ENCODE measurements at regions not wholly inside any gene's neighbourhood (a gene's known extent, or its start where the extent isn't known, plus 50 kb on each side); places are given as distances from the start of the nearest gene placed in this dataset.

DNA sequence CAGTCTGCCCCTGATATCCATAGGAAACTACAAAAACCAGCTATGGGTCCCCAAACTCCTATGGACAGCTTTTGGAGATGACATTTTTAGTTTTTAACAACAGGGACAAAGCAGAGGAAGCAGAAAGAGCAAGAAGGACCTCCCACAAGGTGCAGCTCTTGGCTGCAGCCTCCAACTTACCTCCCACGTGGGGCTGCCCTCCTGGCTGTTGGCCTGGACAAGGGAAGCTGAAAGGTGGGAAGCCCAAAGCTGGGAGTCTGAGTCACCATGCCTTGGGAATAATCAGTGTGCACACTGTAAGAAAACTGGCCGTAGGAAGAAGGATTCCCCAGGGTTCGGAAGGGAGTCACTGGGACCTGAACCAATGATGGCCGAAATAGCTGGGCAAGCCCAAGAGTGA, 51.8 kb upstream of the PAX1 start:
- DNase-seq: no peak

DNA sequence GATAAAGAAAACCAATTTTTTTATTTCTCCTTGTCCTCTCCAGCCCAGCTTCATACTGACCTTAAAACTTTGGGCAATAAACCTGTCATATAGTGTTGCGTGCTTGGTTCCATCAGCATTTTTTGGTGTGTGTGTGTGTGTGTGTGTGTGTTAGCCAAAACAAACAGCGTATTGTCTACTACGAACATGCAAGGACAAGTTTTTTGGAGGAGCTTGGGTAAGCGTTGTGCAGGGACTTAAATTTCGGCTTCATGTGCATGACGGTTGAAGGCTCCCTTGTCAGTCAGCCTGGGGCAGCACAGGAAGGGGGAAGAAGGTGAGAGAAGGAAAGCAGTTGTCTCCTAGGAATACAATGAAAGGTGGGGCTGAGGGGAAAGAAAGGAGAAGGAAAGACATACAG, 62.0 kb upstream of the PAX1 start:
- no peak for DNase-seq

DNA sequence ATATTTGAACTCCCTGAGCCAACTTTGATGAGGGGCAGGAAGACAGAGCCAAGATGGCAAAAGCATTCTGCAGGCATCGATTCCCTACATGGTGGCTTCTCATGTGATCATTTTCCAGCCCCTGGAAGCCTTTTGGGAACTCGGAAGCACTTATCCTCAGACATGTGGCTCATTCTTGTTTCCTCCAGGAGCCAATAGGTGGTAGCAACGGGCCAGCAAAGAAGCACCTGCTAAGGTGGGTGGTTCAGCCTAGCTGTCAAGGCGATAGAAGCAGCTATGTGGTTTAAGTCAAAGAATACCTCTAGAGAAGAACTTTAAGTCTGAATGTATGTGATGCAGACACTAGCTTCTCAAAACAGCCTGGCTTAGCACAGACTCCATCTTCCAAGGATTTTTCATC, 64.9 kb upstream of the PAX1 start:
- DNase-seq: no peak

DNA sequence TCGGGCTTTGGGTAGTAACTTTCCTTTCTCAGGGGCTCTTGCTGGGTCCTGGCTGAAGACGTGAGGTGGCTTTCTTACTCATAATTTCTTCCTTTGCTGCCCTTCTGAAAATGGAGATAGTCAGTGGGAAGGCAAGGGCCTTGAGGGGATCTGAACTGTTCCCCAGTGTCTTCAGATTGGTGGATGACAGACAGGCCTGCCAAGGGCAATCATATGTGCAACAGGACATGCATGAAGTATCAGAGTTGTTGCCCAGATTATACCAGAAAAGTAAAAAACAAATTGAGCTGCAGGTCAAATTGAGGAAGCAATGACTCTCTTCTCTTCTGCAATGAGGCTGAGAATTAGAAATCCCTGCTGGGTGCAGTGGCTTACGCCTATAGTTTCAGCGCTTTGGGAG, 71.6 kb upstream of the PAX1 start:
- DNase-seq: no peak

DNA sequence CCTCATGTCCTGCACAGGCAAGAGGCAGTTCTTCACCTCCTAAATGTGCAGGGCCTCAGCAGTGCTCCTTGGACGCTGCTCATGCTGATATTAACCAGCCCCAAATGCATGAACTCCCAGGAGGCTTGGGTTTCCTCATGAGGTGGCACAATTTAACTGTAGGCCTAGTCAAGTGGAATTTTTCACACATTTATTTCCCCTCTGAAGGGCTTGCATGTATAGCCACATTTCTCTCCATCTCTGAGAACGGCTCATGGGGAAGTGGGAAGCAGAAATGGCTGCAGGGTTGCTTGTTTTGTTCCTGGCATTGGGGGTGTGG, 72.8 kb upstream of the PAX1 start:
- DNase-seq: no peak

DNA sequence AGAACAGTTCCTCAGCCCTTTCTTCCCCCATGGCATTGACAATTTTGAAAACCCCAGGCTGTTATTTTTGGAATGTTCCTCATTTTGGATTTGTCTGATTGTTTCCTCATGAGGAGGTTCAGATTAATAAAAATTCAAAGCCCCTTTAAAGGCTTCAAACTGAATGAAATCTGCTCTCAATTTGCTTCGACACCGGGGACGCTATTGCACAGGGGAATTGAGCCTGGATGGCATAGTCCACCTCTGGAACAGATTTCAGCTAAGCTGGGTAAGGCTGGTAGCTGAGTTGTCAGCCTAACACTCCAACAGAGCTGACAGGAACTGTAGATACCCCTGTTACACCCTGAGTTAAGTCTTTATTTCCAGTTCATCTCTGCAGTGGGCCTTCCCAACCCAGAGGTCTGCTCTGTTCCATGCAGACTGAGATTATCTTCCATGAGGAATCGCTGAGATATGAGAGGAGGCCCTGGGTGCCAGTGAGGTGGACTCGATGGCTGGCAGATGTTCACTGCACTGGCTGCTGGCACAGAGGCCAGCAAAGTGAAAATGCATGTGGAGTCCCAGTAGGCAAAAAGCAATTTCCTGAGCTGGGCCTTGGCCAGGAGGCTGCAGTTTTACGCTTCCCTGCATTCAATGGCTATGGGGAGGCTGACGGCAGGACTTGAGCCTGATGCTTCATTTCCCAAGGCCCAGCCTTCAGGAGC, 73.3 kb upstream of the PAX1 start:
- no peak for DNase-seq

DNA sequence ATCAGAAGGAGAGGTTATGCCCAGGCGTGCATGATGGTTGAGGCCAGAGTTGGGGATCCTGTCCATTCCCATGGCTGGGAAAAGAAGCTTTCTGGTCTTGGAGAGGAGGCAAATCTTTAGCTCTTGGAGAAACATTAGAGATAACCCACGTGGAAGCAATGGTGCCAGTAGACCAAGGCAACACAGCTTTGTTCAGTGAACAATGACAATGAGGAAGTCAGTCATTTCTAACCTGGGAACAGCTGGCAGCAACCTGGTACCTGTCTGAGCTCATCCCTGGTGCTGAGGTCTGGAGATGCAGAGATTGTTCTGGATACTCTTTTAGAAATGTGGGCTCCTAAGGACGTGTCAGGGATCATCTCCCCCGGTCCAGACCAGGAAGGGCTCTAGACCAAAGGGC, 76.7 kb upstream of the PAX1 start:
- no peak for DNase-seq

DNA sequence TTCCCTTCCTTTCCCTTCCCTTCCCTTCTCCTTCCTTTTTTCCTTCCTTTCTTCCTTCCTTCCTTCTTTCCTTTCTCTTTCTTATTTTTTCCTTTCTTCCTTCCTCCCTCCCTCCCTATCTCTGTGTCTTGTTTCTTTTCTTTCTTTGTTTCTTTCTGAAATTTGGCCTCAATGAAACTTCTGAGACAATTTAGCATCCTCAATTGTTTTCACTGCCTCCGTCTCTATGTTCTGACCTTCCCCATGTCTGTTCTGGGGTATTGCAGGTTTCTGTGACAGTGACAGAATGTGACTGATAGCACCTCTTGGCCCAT, 81.7 kb upstream of the PAX1 start:
- no peak for DNase-seq

DNA sequence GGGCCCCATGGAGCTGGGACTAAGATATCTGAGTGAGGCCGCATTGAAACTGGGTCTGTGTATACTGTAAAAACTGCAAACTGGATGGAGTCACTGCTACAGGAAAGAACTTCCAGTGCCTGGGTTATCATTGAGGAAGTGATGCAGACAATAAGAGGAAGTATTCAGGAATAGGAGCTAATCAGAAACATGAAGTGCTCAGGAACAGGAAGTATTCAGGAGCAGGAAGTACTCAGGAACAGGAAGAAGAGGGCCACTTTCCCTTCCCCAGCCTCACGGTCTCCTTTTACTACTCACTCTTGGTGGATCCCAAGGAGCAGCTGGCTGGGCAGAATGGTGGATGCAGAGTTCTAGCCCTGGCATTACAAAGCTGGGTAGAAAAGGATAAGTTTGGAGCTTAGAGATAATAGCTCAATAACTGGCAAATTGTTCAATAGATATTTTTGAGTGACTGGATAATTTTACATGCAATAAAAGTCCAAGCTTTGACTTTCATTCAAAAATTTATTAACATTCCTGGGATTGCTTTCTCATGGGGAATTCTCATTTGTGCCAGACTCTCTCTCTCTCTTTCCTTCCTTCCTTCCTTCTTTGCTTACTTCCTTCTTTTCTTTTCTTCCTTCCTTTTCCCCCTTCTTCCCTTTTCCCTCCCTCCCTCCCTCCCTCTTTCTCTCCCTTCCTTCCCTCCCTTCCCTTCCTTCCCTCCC, 82.2 kb upstream of the PAX1 start:
- no peak for DNase-seq

DNA sequence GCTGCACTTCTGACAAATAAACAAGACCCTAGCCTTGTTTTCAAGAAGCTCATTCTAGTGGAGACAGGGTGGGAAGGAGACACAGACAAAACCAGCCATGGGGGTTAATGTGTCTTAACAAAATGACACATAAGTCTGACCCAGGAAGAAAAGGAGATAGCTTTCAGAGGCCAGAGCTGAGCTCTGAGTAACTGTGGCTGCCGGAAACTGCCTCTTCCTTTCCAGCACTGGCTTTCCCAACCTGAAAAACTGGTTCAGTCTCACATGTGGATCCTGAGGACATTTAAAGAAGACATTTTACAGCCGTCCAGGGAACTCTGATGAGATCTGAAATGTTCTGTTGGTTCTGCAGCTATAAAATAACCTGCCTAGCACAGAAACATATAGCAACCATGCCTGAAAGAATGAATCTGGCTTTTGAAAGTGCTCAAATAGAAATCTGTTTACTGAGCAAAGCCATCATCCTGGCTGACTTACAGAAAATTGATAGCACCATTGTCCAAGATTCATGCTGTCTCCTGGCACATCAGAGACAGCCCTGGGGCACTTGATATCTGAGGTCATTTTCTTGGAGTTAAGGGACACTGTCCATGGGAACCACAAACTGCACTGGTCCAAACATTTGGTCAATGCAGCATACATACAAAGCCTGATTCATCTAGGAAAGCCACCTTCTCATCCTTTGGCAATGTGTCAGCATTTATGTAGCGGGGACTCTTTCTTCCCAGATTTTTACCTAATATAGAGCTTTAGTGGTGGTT, 83.2 kb upstream of the PAX1 start:
- no peak for DNase-seq

DNA sequence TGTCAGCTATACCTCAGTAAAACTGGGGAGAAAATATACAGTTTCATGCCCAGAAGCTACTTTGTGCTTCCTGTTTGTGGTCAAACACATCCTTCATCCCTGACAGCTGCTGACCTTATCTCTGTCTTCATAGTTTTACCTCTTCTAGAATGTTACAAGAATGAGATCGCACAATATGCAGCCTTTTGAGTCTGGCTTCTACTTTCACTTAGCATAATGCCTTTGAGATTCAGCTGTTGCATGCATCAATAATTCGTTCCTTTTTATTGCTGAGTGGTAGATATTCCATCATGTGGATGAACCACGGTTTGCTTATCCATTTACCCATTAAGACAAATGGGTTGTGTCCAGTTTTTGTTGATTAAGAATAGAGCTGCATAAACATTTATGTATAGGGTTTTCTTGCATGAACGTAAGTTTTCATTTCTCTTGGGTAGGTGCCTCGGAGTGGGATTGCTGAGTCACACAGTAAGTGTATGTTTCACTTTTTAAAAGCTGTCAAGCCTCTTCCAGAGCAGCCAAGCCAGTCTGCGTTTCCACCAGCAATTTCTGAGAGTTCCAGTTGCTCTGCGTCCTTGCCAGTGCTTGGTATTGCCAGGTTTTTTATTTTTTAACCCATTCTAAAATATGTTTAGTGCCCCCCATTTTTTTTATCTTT, 86.6 kb upstream of the PAX1 start:
- DNase-seq: no peak

DNA sequence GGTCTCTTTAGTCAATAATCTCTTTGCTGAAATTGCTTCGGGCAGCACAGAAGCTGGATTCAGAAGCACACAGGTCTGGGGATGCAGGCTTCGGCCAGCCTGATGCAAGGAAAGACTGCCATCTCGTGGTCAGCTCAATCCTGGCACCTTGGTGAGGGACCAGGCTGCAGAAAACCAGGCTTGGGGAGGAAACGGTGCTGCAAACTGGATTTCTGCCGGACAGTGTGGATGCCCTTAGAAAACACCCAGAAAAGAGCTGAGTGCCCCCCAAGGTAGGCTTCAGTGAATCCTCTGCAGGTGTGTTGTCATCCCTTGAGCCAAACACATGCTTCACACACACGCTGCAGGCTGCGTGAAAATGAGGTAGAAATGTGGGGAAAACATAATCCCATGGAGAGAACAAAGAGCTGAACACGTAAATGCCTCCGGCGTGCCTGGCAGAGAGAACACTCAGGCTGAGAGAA, 89.8 kb upstream of the PAX1 start:
- peak; percentile 26 for DNase-seq

DNA sequence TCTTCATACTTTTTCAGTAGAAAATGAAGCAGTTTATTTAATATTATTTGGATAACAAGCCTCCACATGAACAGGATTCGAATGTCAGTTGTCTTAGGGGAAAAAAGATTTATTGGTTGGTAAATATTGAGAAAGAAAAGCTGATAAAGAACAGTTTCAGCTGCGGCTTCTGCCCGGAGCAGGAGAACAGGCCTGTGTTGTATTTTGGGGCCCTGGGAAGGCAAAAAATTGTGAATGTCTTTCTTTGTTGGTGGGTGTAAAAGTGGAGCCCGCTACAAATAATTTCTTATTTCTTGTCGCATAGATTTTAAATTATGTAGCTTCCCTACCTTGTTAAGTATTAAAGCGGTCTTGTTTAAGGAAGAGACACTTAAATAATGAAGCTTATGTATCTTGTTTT, 90.5 kb upstream of the PAX1 start:
- DNase-seq: no peak

DNA sequence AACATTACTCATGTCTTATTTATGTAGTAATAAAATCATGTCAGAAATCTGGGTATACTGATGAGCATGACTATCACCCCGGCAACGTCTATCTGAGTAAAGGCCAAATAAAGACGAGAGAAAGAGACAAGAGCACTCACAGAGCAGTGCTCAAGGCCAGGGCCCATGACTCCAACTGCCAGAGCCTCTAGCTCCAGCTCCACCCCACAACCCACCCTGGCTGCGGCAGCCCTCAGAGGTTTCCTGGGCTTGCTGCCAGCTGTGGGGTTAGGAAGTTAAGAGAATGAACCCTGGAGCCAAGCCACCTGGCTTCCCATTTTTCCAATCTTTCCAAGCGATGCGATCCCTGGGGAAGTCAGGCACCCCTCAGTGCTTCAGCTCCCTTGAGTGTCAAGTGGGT, 92.0 kb upstream of the PAX1 start:
- DNase-seq: no peak

DNA sequence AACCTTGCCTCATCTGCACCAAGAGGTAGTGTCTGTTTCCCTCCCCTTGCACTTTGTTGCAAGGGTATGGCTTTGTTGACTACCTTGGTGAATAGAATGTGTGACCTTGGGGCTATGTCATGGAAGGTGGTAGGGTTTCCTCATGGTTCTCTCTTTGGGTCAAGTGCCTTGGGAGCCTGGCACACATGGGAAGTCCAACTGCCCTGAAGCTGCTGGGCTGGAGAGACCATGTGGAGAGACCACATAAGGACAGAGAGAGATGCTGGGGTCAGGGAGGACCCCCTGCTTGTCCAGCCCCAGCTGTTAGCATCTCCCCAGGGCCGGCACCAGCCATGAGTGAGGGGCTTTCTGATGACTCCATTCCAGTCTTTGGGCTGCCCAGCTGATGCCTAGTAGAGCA, 95.5 kb upstream of the PAX1 start:
- no peak for DNase-seq

DNA sequence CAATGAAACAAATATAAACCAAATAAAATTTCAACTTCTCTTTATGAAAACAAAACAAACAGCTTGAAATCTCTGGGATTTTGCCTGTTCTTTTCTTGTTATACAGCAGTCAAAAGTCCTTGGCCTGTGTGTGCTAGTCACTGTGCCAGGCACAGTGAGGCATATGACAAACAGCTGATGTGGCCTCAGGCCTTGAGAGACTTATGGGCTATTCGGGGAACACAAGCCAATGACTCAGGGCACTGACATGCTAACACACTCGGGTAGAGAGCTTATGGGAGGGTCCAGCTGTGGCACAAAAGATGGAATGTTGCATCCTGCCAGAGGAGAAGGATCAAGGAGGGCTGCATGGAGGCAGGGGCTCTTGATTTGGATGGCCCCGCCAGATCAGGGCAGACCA, 95.4 kb upstream of the NKX2-2 start:
- DNase-seq: no peak

DNA sequence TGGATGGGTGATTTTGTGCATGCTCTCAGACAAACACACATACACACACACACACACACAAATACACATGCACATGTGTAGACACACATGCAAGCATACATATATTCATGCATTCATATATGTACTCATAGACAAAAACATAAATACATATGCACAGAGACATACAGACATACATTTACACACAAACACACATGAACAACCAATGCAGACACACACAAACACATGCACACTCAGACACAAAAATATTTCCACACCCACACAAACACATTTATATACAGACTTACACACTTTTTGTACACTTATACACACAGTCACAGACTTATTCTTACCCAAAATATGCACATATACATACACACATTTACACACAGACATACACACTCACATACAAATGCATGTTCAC, 94.9 kb upstream of the NKX2-2 start:
- no peak for DNase-seq

DNA sequence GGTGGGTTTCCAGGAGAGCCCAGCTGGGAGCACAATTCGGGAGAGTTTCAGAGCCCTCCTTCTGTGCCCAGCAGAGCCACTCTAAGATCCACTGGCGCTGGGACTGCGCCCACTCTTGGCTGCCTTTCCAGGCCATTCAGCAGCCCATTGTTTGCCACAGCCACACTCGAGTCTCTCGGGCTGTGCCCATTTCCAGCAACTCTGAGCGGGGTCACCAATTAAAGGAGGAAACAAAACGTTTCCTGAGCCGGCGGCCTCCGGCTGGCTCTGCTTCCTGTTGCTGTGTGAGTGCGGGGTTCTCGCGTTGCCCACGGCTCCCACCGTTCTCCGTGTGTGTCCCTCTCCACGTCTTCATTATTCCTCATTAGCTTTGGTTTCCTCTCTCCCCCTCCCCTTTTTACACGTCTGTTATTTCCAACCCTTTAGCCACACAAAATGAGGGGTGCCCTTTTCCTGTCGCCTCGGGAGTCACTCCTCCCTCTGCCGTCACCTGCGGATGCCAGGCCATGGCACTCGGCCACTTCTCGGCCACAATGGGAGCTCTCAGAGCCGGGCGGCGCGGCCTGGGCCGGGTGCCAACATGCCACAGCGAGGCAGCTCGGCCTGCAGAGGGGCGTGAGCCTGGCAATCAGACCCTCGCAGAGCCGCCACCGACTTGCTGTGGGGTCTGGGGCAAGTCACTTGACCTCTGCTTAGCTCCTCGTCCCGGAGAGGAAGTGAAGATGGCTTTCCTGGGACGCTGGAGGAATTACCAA, 94.3 kb upstream of the NKX2-2 start:
- DNase-seq: no peak

DNA sequence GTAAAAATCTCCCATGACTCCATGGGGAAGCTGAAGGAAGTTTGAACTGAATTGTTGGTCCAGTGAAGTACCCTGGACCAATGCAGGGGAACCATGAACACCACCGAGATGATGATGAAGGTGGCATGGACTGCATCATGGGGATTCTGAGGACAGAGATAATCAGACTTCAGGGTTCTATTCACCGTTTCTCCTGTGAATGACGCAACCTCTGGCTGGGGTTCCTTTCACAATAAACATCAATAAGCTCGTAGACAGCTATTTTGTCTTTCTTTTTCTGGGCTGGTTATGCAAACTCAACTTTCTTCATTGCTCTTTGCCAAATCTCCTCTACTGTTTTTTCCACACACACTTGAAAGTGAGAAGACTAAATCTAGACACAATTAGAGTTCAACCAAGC, 87.9 kb upstream of the NKX2-2 start:
- no peak for DNase-seq

DNA sequence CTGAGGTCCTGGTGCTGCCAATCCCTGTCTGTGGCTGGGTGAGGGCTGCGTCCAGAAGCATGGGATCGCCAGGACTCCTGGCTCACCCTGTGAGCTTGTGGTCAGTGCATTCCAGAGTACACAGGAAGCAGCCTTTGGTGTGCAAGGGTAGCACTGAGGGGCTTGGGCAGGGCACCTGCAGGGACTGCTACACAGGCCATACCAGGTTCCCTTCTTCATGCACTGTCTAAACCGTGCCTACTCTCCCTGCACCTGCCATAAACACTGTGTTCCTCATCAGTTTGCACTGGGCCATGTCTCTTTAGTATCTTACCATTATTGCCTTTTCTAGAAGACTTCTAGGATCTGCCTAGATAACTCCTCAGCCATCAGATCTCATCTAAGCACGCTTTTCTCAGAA, 72.8 kb upstream of the NKX2-2 start:
- DNase-seq: no peak

DNA sequence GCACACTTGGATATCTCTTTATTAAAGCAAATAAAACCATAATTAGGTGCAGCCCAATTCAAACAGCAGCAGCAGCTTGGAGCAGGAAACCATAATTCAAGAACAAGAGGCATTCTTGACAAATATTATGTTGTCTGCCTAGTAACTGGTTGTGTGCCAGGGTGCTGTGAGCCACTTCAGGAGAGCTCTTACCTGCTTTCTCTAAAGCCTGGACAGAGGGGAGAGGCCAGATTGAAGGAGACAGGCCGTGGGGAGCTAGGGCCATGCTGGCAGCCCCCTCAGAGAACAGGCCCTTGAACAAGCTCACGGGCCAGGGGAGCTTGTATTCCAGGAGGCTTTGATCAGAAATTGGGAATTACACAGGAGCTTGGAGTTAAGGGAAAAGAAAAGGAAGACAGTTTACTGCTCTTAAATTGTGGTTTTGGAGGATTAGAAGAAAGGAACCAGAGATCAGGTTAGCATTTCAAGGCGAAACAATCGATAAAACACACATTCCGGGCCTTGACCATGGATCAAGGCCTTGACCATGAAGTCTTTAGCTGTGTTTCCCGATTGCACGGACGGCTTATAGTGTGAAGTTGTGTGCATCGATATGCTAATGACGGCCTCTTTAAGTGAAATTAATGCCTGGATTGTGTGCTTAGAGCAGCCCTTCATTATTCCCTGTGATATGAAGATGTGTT, 69.8 kb upstream of the NKX2-2 start:
- DNase-seq: no peak

DNA sequence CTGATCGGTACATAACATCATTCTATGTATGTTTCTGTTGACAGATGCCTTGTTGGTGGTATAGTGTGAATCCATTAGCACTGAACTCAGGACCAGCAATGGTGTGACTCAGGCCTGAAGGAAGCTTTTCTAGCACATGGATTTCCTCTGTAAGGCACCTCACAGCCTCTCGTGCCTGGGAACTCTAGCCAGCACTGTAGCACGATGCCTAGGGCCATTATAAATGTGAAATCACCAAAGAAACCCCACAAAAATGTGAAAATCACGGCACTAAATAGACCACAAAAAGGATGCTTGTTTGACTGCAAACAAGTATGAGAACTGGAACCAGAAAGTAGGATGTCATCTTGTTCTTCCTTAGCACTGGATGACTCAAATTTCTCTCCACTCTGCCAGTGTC, 63.7 kb upstream of the NKX2-2 start:
- no peak for DNase-seq
